ENCODE measurements at regions not wholly inside any gene's neighbourhood (a gene's known extent, or its start where the extent isn't known, plus 50 kb on each side); places are given as distances from the start of the nearest gene placed in this dataset.
"Not testable (repeated sequence)": the region's sequence is repeated elsewhere in the genome, so short reads cannot be mapped to it uniquely, and the experiment has no call there.

- TF ChIP-seq, protein P1, sequence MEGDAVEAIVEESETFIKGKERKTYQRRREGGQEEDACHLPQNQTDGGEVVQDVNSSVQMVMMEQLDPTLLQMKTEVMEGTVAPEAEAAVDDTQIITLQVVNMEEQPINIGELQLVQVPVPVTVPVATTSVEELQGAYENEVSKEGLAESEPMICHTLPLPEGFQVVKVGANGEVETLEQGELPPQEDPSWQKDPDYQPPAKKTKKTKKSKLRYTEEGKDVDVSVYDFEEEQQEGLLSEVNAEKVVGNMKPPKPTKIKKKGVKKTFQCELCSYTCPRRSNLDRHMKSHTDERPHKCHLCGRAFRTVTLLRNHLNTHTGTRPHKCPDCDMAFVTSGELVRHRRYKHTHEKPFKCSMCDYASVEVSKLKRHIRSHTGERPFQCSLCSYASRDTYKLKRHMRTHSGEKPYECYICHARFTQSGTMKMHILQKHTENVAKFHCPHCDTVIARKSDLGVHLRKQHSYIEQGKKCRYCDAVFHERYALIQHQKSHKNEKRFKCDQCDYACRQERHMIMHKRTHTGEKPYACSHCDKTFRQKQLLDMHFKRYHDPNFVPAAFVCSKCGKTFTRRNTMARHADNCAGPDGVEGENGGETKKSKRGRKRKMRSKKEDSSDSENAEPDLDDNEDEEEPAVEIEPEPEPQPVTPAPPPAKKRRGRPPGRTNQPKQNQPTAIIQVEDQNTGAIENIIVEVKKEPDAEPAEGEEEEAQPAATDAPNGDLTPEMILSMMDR (IDR thresholded peaks at IDR 0.05): no peak
- ATAC-seq (peak in 1 of 8 donors; percentile 67), DNase-seq (no peak)
- H3K27me3 ChIP-seq: no peaks in the 10 kb centered on the region
- peak overlapping the region in 1 of 10 donors; percentile 72 for H3K27ac ChIP-seq
- H3K4me1 ChIP-seq: peaks cover 0 to 10% (median 0%) of the 10 kb centered on the region in 9 donors
- intact Hi-C loops (cut with DNase I): no loop called here
- H3K4me3 ChIP-seq: no peak overlapping the region
- 55 to 68% methylated on average over 3 of the region's 3 CpGs for WGBS, 2 donors
- peaks cover 0 to 5% (median 0%) of the 10 kb centered on the region in 11 donors for H3K9me3 ChIP-seq
- no peaks in the 10 kb centered on the region for H3K36me3 ChIP-seq
Observed at GRCh38 chr10:3656214-3656613, 128.8 kb downstream of the KLF6 start.

GRCh38 chr10:3655528-3655927 is 129.5 kb downstream of the KLF6 start:
- ATAC-seq (peak in 1 of 8 donors; percentile 42), DNase-seq (no peak)
- Histone ChIP-seq H3K27ac (peak overlapping the region in 1 of 10 donors; percentile 72), H3K4me3 (no peak overlapping the region), H3K9me3 (no peaks in the 10 kb centered on the region), H3K4me1 (peaks cover 0 to 10% (median 0%) of the 10 kb centered on the region in 9 donors), H3K27me3 (no peaks in the 10 kb centered on the region), H3K36me3 (no peaks in the 10 kb centered on the region)
- intact Hi-C loops (cut with DNase I): no loop called here
- WGBS, 2 donors: 68 to 73% methylated on average over 7 of the region's 7 CpGs
- TF ChIP-seq, protein P1 (IDR thresholded peaks at IDR 0.05): no peak

DNA sequence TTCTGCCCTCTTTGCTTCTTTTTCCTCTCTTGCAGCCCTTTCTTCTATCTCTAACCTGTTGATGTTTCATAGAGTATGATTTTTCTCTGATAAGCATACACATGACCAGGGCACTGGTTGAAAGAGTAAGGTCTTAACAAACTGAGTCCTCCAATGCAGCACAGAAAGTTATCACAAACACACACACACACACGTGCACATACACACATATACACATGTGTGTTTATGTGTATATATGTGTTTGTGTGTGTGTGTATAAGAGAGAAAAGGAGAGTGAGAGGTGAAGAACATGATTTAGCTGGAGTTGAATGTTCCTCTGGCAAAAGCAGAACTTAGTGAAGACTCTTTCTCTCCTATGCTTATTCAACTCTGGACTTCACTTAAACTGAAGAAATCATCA is 130.0 kb downstream of the KLF6 start:
- H3K27ac ChIP-seq: peak overlapping the region in 1 of 10 donors; percentile 72
- H3K4me3 ChIP-seq: no peak overlapping the region
- H3K4me1 ChIP-seq: peaks cover 0 to 10% (median 0%) of the 10 kb centered on the region in 9 donors
- H3K9me3 ChIP-seq: no peaks in the 10 kb centered on the region
- H3K36me3 ChIP-seq: no peaks in the 10 kb centered on the region
- TF ChIP-seq, protein P1 (IDR thresholded peaks at IDR 0.05): no peak
- intact Hi-C loops (cut with DNase I): no loop called here
- WGBS, 2 donors: 81 to 87% methylated on average over 1 of the region's 1 CpG
- no peaks in the 10 kb centered on the region for H3K27me3 ChIP-seq
- no peak for ATAC-seq
- DNase-seq: no peak

- no peak for ATAC-seq
- H3K9me3 ChIP-seq: no peaks in the 10 kb centered on the region
- intact Hi-C loops (cut with DNase I): no loop called here
- H3K4me1 ChIP-seq: peaks cover 0 to 10% (median 0%) of the 10 kb centered on the region in 9 donors
- no peaks in the 10 kb centered on the region for H3K27me3 ChIP-seq
- H3K27ac ChIP-seq: no peak overlapping the region
- no peak for DNase-seq
- TF ChIP-seq, protein P1 (IDR thresholded peaks at IDR 0.05): no peak
- 87 to 90% methylated on average over 2 of the region's 2 CpGs for WGBS, 2 donors
- no peak overlapping the region for H3K4me3 ChIP-seq
- no peaks in the 10 kb centered on the region for H3K36me3 ChIP-seq
Observed at GRCh38 chr10:3654496-3654895, 130.5 kb downstream of the KLF6 start.

GRCh38 chr10:3653303-3653702 is 131.7 kb downstream of the KLF6 start:
- H3K36me3 ChIP-seq; DNase-seq; H3K4me1 ChIP-seq; H3K27ac ChIP-seq; H3K9me3 ChIP-seq; ATAC-seq; H3K27me3 ChIP-seq; intact Hi-C loops (cut with DNase I): not testable (repeated sequence)
- peak overlapping the region in 7 of 10 donors; percentile 3 to 41 (median 16) for H3K4me3 ChIP-seq
- 81 to 98% methylated on average over 2 of the region's 2 CpGs for WGBS, 2 donors
